GM12878 (cell line): ENCODE measurements at regions not wholly inside any gene's neighbourhood (a gene's known extent, or its start where the extent isn't known, plus 50 kb on each side); places are given as distances from the start of the nearest gene placed in this dataset.

Source experiments
- ATAC-seq: fragments of 200-7000 bp; cut with Tn5 transposase; 3 replicates; pipeline ENCODE4 v1.9.1; 2020; ENCODE audit warnings: mild to moderate bottlenecking, moderate library complexity
- BruUV-seq: library from RNA; stranded (reverse); fragments of 400-500 nt; replicated peaks from 2 replicates; lab custom pipeline; 2021; lab: Mats Ljungman, UMichigan
- CTCF ChIA-PET: fragments of 300-600 bp; sonication (Branson Sonifier 250); formaldehyde crosslinking; extraction: SDS; loops from one replicate; lab custom pipeline; 2021; ENCODE audit warnings: inconsistent platforms; lab: Yijun Ruan, JAX
- POLR2A ChIA-PET: fragments of 350-600 bp; formaldehyde crosslinking; extraction: SDS; loops from one replicate; lab custom pipeline; 2021; ENCODE audit warnings: inconsistent platforms; lab: Charles Lee
- RAD21 ChIA-PET: fragments of 300-600 bp; sonication (Branson Sonifier 250); formaldehyde crosslinking; loops from one replicate; lab custom pipeline; 2023; ENCODE audit warnings: antibody characterized with exemption; ENCODE audit not compliant: unreplicated experiment; lab: Charles Lee
- SMC1A ChIA-PET: fragments of 300-600 bp; sonication (Branson Sonifier 250); formaldehyde crosslinking; loops from one replicate; lab custom pipeline; 2023; ENCODE audit not compliant: unreplicated experiment, uncharacterized antibody; lab: Charles Lee
- DNase-seq: peaks from one replicate; pipeline ENCODE4 v3.0.0-alpha.2; 2011; ENCODE audit warnings: low read depth, low spot score
- FAIRE-seq: peaks from 3 replicates; lab custom pipeline; 2011; peaks lifted over from hg19 to GRCh38; lab: Jason Lieb, UNC
- H2AFZ ChIP-seq: 2 replicates; pipeline ENCODE4 v1.6.0; 2011; ENCODE audit warnings: low read depth, low read length, control low read depth; ENCODE audit not compliant: control insufficient read depth
- H3K27ac ChIP-seq: 2 replicates; pipeline ENCODE4 v1.5.1; 2011; ENCODE audit warnings: control low read depth; ENCODE audit not compliant: control insufficient read depth, insufficient read depth
- H3K27me3 ChIP-seq, 2 experiments: replicated peaks in 1 of 2; 2 replicates each; pipeline versions ENCODE4 v1.6.0 to v1.6.1; 2011; ENCODE audit warnings: low read length in 1 of 2; ENCODE audit not compliant: control insufficient read depth in 2 of 2, insufficient read depth in 2 of 2
- H3K36me3 ChIP-seq, 2 experiments: 2 replicates each; pipeline ENCODE4 v1.5.1; 2011; ENCODE audit warnings: low read length in 1 of 2; ENCODE audit not compliant: control insufficient read depth in 2 of 2, insufficient read depth in 2 of 2
- H3K4me1 ChIP-seq: 2 replicates; pipeline ENCODE4 v1.6.1; 2011; ENCODE audit warnings: mild to moderate bottlenecking, low read length, moderate library complexity, mixed read lengths; ENCODE audit not compliant: control insufficient read depth, insufficient read depth
- H3K4me2 ChIP-seq: 2 replicates; pipeline ENCODE4 v1.6.0; 2011; ENCODE audit warnings: control low read depth; ENCODE audit not compliant: control insufficient read depth, insufficient read depth
- H3K4me3 ChIP-seq: fragments of 200-600 bp; sonication (generic); 2 replicates; pipeline ENCODE4 v1.5.1; 2016
- H3K79me2 ChIP-seq: 2 replicates; pipeline ENCODE4 v1.6.0; 2011; ENCODE audit warnings: low read length; ENCODE audit not compliant: control insufficient read depth, insufficient read depth
- H3K9ac ChIP-seq: 2 replicates; pipeline ENCODE4 v1.8.0; 2011; ENCODE audit warnings: low read length, control low read depth, mixed read lengths; ENCODE audit not compliant: control insufficient read depth, insufficient read depth
- H3K9me3 ChIP-seq: replicated peaks from 3 replicates; pipeline ENCODE4 v1.5.1; 2011; ENCODE audit warnings: mild to moderate bottlenecking, low read length; ENCODE audit not compliant: control insufficient read depth, insufficient read depth
- H4K20me1 ChIP-seq: 2 replicates; pipeline ENCODE4 v1.6.0; 2011; ENCODE audit not compliant: control insufficient read depth, insufficient read depth
- WGBS: methylation state at CpG from one replicate; pipeline ENCODE4 v1.1.6; 2016; ENCODE audit warnings: low lambda C conversion rate; ENCODE audit not compliant: insufficient replicate concordance, insufficient coverage; ENCODE audit errors: missing lambda C conversion rate; 5-methylcytosine and 5-hydroxymethylcytosine counted together
- in situ Hi-C: fragments of 300-500 bp; cut with MboI; formaldehyde crosslinking; loops from 9 replicates; pipeline ENCODE4 v1.14.3; 2018; ENCODE audit warnings: mixed read lengths
- intact Hi-C: fragments of 100-400 bp; cut with micrococcal nuclease; formaldehyde crosslinking; loops from one replicate; pipeline ENCODE4 v1.14.2; 2022; ENCODE audit not compliant: unreplicated experiment
- TF ChIP-seq, protein P1 (sequence below): fragments of 450-650 bp; IDR thresholded peaks from 2 replicates; pipeline ENCODE4 v1.6.1; 2017; ENCODE audit warnings: low read depth, mild to moderate bottlenecking, moderate library complexity
- TF ChIP-seq, protein P2 (sequence below): IDR thresholded peaks from 2 replicates; pipeline ENCODE4 v1.6.1; 2012; ENCODE audit warnings: mild to moderate bottlenecking, low read depth, low read length

DNA sequence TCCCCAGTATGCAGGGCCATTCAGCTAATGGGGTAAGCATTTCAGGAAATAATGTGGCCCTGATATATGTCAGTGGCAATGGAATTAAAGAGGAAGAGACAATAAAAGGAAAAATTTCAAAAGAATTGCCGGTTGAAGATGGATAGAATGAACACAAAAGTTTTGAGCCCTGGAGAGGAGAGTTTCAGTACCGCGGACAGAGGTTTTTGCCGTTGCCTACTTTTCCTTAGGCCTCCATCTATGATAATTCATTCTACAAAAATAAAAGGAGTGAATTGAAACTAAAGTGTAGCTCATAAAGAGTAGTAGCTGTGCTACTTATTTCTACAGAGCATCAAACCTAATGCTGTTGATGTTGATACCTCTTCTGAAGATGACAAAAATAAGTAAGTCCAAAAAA lies 140.7 kb downstream of the RNASET2 start:
- in situ Hi-C loops (no loop called here), intact Hi-C loops (no loop called here)
- ChIA-PET CTCF (no interaction called here), POLR2A (no interaction called here), RAD21 (interaction anchor here (0.6 kb wide), 1 partner anchor 28 kb away, joined by 3 read pairs; no protein-coding TSS in a partner anchor), SMC1A (no interaction called here)
- no peaks in the 10 kb centered on the region for H3K36me3 ChIP-seq
- H3K9ac ChIP-seq, result no peak overlapping the region
- no peaks in the 10 kb centered on the region for H3K9me3 ChIP-seq
- no peak overlapping the region for H2AFZ ChIP-seq
- TF ChIP-seq, protein P1, sequence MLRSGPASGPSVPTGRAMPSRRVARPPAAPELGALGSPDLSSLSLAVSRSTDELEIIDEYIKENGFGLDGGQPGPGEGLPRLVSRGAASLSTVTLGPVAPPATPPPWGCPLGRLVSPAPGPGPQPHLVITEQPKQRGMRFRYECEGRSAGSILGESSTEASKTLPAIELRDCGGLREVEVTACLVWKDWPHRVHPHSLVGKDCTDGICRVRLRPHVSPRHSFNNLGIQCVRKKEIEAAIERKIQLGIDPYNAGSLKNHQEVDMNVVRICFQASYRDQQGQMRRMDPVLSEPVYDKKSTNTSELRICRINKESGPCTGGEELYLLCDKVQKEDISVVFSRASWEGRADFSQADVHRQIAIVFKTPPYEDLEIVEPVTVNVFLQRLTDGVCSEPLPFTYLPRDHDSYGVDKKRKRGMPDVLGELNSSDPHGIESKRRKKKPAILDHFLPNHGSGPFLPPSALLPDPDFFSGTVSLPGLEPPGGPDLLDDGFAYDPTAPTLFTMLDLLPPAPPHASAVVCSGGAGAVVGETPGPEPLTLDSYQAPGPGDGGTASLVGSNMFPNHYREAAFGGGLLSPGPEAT, result no peak
- TF ChIP-seq, protein P2, sequence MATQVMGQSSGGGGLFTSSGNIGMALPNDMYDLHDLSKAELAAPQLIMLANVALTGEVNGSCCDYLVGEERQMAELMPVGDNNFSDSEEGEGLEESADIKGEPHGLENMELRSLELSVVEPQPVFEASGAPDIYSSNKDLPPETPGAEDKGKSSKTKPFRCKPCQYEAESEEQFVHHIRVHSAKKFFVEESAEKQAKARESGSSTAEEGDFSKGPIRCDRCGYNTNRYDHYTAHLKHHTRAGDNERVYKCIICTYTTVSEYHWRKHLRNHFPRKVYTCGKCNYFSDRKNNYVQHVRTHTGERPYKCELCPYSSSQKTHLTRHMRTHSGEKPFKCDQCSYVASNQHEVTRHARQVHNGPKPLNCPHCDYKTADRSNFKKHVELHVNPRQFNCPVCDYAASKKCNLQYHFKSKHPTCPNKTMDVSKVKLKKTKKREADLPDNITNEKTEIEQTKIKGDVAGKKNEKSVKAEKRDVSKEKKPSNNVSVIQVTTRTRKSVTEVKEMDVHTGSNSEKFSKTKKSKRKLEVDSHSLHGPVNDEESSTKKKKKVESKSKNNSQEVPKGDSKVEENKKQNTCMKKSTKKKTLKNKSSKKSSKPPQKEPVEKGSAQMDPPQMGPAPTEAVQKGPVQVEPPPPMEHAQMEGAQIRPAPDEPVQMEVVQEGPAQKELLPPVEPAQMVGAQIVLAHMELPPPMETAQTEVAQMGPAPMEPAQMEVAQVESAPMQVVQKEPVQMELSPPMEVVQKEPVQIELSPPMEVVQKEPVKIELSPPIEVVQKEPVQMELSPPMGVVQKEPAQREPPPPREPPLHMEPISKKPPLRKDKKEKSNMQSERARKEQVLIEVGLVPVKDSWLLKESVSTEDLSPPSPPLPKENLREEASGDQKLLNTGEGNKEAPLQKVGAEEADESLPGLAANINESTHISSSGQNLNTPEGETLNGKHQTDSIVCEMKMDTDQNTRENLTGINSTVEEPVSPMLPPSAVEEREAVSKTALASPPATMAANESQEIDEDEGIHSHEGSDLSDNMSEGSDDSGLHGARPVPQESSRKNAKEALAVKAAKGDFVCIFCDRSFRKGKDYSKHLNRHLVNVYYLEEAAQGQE, result peak; percentile 82
- DNase-seq (no peak), FAIRE-seq (no peak), ATAC-seq (no peak)
- WGBS, result 95% methylated on average over 4 of the region's 4 CpGs
- BruUV-seq, result no TSS peak
- H3K4me3 ChIP-seq, result no peak overlapping the region
- no peaks in the 10 kb centered on the region for H3K4me1 ChIP-seq
- no peak overlapping the region for H3K27ac ChIP-seq
- H3K27me3 ChIP-seq, result no peaks in the 10 kb centered on the region
- H3K4me2 ChIP-seq, result no peak overlapping the region
- no peaks in the 10 kb centered on the region for H3K79me2 ChIP-seq
- H4K20me1 ChIP-seq, result no peaks in the 10 kb centered on the region
